ENCODE measurements at regions not wholly inside any gene's neighbourhood (a gene's known extent, or its start where the extent isn't known, plus 50 kb on each side); places are given as distances from the start of the nearest gene placed in this dataset.
A peak's percentile ranks its signal among the peaks of the same experiment; 100 is the strongest.

GRCh38 chr20:4600308-4601014, 85.8 kb upstream of the PRNP start:
- no peak for DNase-seq (ENCODE audit: low read depth in 2 of 2)

GRCh38 chr20:4597215-4597614, 89.0 kb upstream of the PRNP start:
- no peak for DNase-seq (ENCODE audit: low read depth in 2 of 2)

GRCh38 chr20:4593149-4593525, 93.1 kb upstream of the PRNP start:
- DNase-seq (ENCODE audit: low read depth in 2 of 2) = no peak

GRCh38 chr20:4592316-4593148, 93.7 kb upstream of the PRNP start:
- DNase-seq (ENCODE audit: low read depth in 2 of 2) = no peak

- DNase-seq (ENCODE audit: low read depth in 2 of 2) = no peak
Observed at GRCh38 chr20:4591975-4592315, 94.3 kb upstream of the PRNP start.

- DNase-seq (ENCODE audit: low read depth in 2 of 2) = no peak
Observed at GRCh38 chr20:4585758-4586157, 100.5 kb upstream of the PRNP start.

GRCh38 chr20:4585104-4585753, 101.0 kb upstream of the PRNP start:
- DNase-seq (ENCODE audit: low read depth in 2 of 2) = no peak

- DNase-seq (ENCODE audit: low read depth in 2 of 2) = no peak
Observed at GRCh38 chr20:4584510-4584909, 101.7 kb upstream of the PRNP start.

- DNase-seq (ENCODE audit: low read depth in 2 of 2) = no peak
Observed at GRCh38 chr20:4581838-4582237, 104.4 kb upstream of the PRNP start.

GRCh38 chr20:4578375-4578774, 107.9 kb upstream of the PRNP start:
- DNase-seq (ENCODE audit: low read depth in 2 of 2) = no peak

- no peak for DNase-seq (ENCODE audit: low read depth in 2 of 2)
Observed at GRCh38 chr20:4574356-4574690, 111.9 kb upstream of the PRNP start.

- DNase-seq (ENCODE audit: low read depth in 2 of 2) = peak; percentile 81 to 82
Observed at GRCh38 chr20:4573564-4574355, 112.5 kb upstream of the PRNP start.

GRCh38 chr20:4571759-4572531, 114.3 kb upstream of the PRNP start:
- no peak for DNase-seq (ENCODE audit: low read depth in 2 of 2)

GRCh38 chr20:4569865-4570264, 116.4 kb upstream of the PRNP start:
- no peak for DNase-seq (ENCODE audit: low read depth in 2 of 2)

- no peak for DNase-seq (ENCODE audit: low read depth in 2 of 2)
Observed at GRCh38 chr20:4569092-4569491, 117.2 kb upstream of the PRNP start.

GRCh38 chr20:4568361-4568959, 117.8 kb upstream of the PRNP start:
- no peak for DNase-seq (ENCODE audit: low read depth in 2 of 2)

- DNase-seq (ENCODE audit: low read depth in 2 of 2) = no peak
Observed at GRCh38 chr20:4567170-4567569, 119.1 kb upstream of the PRNP start.

GRCh38 chr20:4563534-4563933, 122.7 kb upstream of the PRNP start:
- DNase-seq (ENCODE audit: low read depth in 2 of 2) = peak in 1 of 2 experiments; percentile 47

GRCh38 chr20:4563031-4563430, 123.2 kb upstream of the PRNP start:
- no peak for DNase-seq (ENCODE audit: low read depth in 2 of 2)

- no peak for DNase-seq (ENCODE audit: low read depth in 2 of 2)
Observed at GRCh38 chr20:4560667-4561066, 125.6 kb upstream of the PRNP start.

- DNase-seq (ENCODE audit: low read depth in 2 of 2) = no peak
Observed at GRCh38 chr20:4559906-4560305, 126.3 kb upstream of the PRNP start.
